Neuronal stem cell (in vitro differentiated cells): ENCODE measurements at regions not wholly inside any gene's neighbourhood (a gene's known extent, or its start where the extent isn't known, plus 50 kb on each side); places are given as distances from the start of the nearest gene placed in this dataset.

Source experiments
- DNase-seq: peaks from one replicate; pipeline ENCODE4 v3.0.0-alpha.2; 2013; ENCODE audit warnings: low spot score
- H2AFZ ChIP-seq: one replicate; pipeline ENCODE4 v1.6.1; 2013; ENCODE audit warnings: mild to moderate bottlenecking, low read length, inconsistent platforms
- H2AK5ac ChIP-seq: 2 replicates; pipeline ENCODE4 v1.6.1; 2013; ENCODE audit warnings: low read depth, mild to moderate bottlenecking, inconsistent platforms, low read length, moderate library complexity, mixed read lengths
- H2BK120ac ChIP-seq: 2 replicates; pipeline ENCODE4 v1.6.1; 2013; ENCODE audit warnings: low read depth, mild to moderate bottlenecking, inconsistent platforms, low read length, moderate library complexity, mixed read lengths
- H2BK12ac ChIP-seq: one replicate; pipeline ENCODE4 v1.6.1; 2013; ENCODE audit warnings: low read length, inconsistent platforms
- H2BK15ac ChIP-seq: 2 replicates; pipeline ENCODE4 v1.6.1; 2013; ENCODE audit warnings: mild to moderate bottlenecking, low read length, inconsistent platforms, mixed read lengths
- H2BK5ac ChIP-seq: one replicate; pipeline ENCODE4 v1.6.1; 2013; ENCODE audit warnings: inconsistent platforms, mild to moderate bottlenecking, low read length, moderate library complexity
- H3K14ac ChIP-seq: one replicate; pipeline ENCODE4 v1.6.1; 2013; ENCODE audit warnings: low read length, inconsistent platforms
- H3K18ac ChIP-seq: 2 replicates; pipeline ENCODE4 v1.6.1; 2013; ENCODE audit warnings: low read length, inconsistent platforms
- H3K23ac ChIP-seq: 2 replicates; pipeline ENCODE4 v1.6.1; 2013; ENCODE audit warnings: low read depth, mild to moderate bottlenecking, mixed read lengths, low read length, inconsistent platforms; ENCODE audit not compliant: poor library complexity
- H3K27ac ChIP-seq: replicated peaks from 3 replicates; pipeline ENCODE4 v1.5.1; 2013; ENCODE audit warnings: low read length, inconsistent platforms
- H3K27me3 ChIP-seq, 3 experiments: 2 replicates each; pipeline ENCODE4 v1.6.1; 2013; ENCODE audit warnings: low read length in 3 of 3, mild to moderate bottlenecking in 2 of 3, inconsistent platforms in 1 of 3, low read depth in 1 of 3, mixed read lengths in 1 of 3, moderate library complexity in 1 of 3; ENCODE audit not compliant: control insufficient read depth in 3 of 3, insufficient read depth in 3 of 3
- H3K36me3 ChIP-seq, 2 donors: replicated peaks in 1 of 2; 2 replicates each; pipeline ENCODE4 v1.6.1; 2013; ENCODE audit warnings: low read length in 2 of 2; ENCODE audit not compliant: control insufficient read depth in 2 of 2, insufficient read depth in 2 of 2
- H3K4ac ChIP-seq: 2 replicates; pipeline ENCODE4 v1.6.1; 2013; ENCODE audit warnings: inconsistent platforms, mild to moderate bottlenecking, low read length, moderate library complexity
- H3K4me1 ChIP-seq, 2 donors: 1 replicate in 1 of 2; 2 replicates in 1 of 2; pipeline ENCODE4 v1.6.1; 2013; ENCODE audit warnings: low read length in 2 of 2, low read depth in 1 of 2; ENCODE audit not compliant: control insufficient read depth in 2 of 2, insufficient read depth in 1 of 2
- H3K4me2 ChIP-seq: one replicate; pipeline ENCODE4 v1.6.1; 2013; ENCODE audit warnings: mild to moderate bottlenecking, low read length, inconsistent platforms; ENCODE audit not compliant: insufficient read depth, poor library complexity, severe bottlenecking
- H3K4me3 ChIP-seq, 2 donors: 2 replicates each; pipeline ENCODE4 v1.5.1; 2013; ENCODE audit warnings: low read length in 2 of 2, mild to moderate bottlenecking in 2 of 2, inconsistent platforms in 1 of 2, moderate library complexity in 1 of 2
- H3K79me1 ChIP-seq: one replicate; pipeline ENCODE4 v1.6.1; 2013; ENCODE audit warnings: low read depth, mild to moderate bottlenecking, inconsistent platforms, low read length, moderate library complexity
- H3K9ac ChIP-seq: one replicate; pipeline ENCODE4 v1.6.1; 2013; ENCODE audit warnings: mild to moderate bottlenecking, low read depth, low read length, inconsistent platforms; ENCODE audit not compliant: poor library complexity
- H3K9me3 ChIP-seq, 2 donors: replicated peaks in 1 of 2; 2 replicates each; pipeline versions ENCODE3 to v1.6.1; 2013; ENCODE audit warnings: low read length in 2 of 2, mild to moderate bottlenecking in 2 of 2, inconsistent platforms in 1 of 2, low read depth in 1 of 2, mixed read lengths in 1 of 2, moderate library complexity in 1 of 2; ENCODE audit not compliant: control insufficient read depth in 2 of 2, insufficient read depth in 1 of 2
- H4K8ac ChIP-seq: one replicate; pipeline ENCODE4 v1.6.1; 2013; ENCODE audit warnings: low read depth, mild to moderate bottlenecking, inconsistent platforms, low read length, moderate library complexity
- H4K91ac ChIP-seq: one replicate; pipeline ENCODE4 v1.6.1; 2013; ENCODE audit warnings: low read length, low read depth, mild to moderate bottlenecking, inconsistent platforms; ENCODE audit not compliant: poor library complexity
- WGBS, 2 donors: extraction: QIAGEN DNeasy Blood & Tissue Kit; methylation state at CpG; one replicate each; pipeline ENCODE4 v1.1.7; 2013; ENCODE audit warnings: missing lambda C conversion rate in 2 of 2, mixed read lengths in 1 of 2; ENCODE audit not compliant: insufficient read length in 2 of 2, insufficient replicate concordance in 1 of 2; ENCODE audit errors: extremely low coverage in 2 of 2; 5-methylcytosine and 5-hydroxymethylcytosine counted together

DNA sequence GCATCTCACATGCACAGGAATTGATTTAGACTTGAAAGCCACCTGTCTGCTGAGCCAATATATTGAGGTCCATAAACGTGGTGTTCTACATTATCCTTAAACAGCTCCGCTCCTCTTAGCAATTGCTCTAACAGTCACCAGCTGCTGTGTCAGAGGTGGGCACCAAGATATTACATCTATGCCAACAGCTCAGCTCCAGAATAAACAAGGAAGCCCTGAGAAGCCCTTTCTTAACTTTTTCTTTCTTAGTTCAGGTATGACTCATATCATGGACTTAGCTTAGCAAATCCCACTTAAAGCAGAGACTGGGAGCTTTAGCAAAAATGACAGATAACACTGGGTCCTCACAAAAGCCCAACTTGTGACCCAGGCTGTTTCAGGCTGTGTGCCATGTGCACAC, 436.6 kb downstream of the IRS1 start:
- Histone ChIP-seq H4K8ac (no peak overlapping the region), H3K14ac (no peak overlapping the region), H3K27ac (no peak overlapping the region), H4K91ac (no peak overlapping the region), H3K4me3 (no peak overlapping the region), H2BK120ac (no peak overlapping the region), H2AFZ (no peak overlapping the region), H3K79me1 (no peaks in the 10 kb centered on the region), H2BK12ac (no peak overlapping the region), H2AK5ac (no peak overlapping the region), H3K23ac (no peak overlapping the region), H3K9me3 (peaks cover 0 to 3% of the 10 kb centered on the region in 2 donors), H3K18ac (no peak overlapping the region), H3K4me2 (no peak overlapping the region), H3K9ac (no peak overlapping the region), H3K4ac (no peak overlapping the region), H2BK5ac (no peak overlapping the region), H3K4me1 (peaks cover 0 to 2% of the 10 kb centered on the region in 2 donors), H3K36me3 (no peaks in the 10 kb centered on the region), H2BK15ac (no peak overlapping the region), H3K27me3 (no peaks in the 10 kb centered on the region)
- no peak for DNase-seq
- WGBS, 2 donors: no CpG with 5 or more reads among the region's 2 CpGs

DNA sequence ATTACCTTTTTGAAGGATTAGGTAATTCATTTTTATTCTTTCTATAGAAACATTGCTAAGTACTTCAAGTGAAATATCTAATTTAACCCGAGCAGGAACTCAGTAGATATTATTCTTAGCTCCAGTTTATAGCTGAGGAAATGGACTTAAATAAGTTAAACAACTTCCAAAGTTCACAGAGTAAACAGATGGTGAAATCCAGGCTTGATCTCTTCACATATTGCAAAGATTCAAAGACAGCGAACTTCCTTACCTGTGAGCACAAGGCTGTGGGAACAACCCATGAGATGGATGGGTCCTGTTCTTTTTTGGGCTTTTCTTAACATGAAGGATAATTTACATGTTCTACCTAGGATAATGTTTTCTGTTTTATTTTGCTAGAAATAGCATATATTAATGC, 439.0 kb downstream of the IRS1 start:
- H3K36me3 ChIP-seq: no peaks in the 10 kb centered on the region
- no peak for DNase-seq
- H3K18ac ChIP-seq: no peak overlapping the region
- H2BK5ac ChIP-seq: no peak overlapping the region
- WGBS, 2 donors: no CpG with 5 or more reads among the region's 2 CpGs
- H3K14ac ChIP-seq: no peak overlapping the region
- no peak overlapping the region for H2BK12ac ChIP-seq
- peaks cover 0 to 2% of the 10 kb centered on the region in 2 donors for H3K4me1 ChIP-seq
- no peak overlapping the region for H2BK120ac ChIP-seq
- H3K27ac ChIP-seq: no peak overlapping the region
- H4K91ac ChIP-seq: no peak overlapping the region
- H3K4me2 ChIP-seq: no peak overlapping the region
- no peak overlapping the region for H3K9ac ChIP-seq
- H3K4ac ChIP-seq: no peak overlapping the region
- no peaks in the 10 kb centered on the region for H3K27me3 ChIP-seq
- H3K4me3 ChIP-seq: no peak overlapping the region
- no peak overlapping the region for H2AFZ ChIP-seq
- H4K8ac ChIP-seq: no peak overlapping the region
- H2BK15ac ChIP-seq: no peak overlapping the region
- H3K79me1 ChIP-seq: no peaks in the 10 kb centered on the region
- no peak overlapping the region for H2AK5ac ChIP-seq
- no peaks in the 10 kb centered on the region for H3K9me3 ChIP-seq
- no peak overlapping the region for H3K23ac ChIP-seq

DNA sequence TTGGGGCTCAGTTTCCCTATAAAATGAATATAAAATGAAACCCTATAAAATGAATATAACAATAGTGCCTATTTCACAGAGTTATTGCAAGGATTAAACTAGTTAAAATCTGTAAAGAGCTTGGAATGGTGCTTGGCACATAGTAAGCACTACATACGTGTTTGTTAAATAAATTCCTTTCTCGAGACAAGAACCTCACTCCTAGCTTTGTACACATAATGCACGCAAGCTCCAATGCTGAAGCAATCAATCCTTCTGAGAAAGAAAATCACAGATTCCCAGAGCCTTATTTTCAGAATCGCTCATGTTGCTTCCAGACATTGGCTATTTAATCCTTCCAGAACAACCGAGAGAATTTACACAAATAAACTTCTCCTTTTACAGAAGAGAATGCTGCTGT, 440.9 kb downstream of the IRS1 start:
- no peak overlapping the region for H3K27ac ChIP-seq
- no peaks in the 10 kb centered on the region for H3K9me3 ChIP-seq
- H2BK5ac ChIP-seq: no peak overlapping the region
- no peak overlapping the region for H2AK5ac ChIP-seq
- no peaks in the 10 kb centered on the region for H3K79me1 ChIP-seq
- H2BK15ac ChIP-seq: no peak overlapping the region
- H3K27me3 ChIP-seq: no peaks in the 10 kb centered on the region
- H3K14ac ChIP-seq: no peak overlapping the region
- H2BK120ac ChIP-seq: no peak overlapping the region
- no peak overlapping the region for H3K4ac ChIP-seq
- no peak overlapping the region for H2AFZ ChIP-seq
- no peak overlapping the region for H4K8ac ChIP-seq
- no peak overlapping the region for H3K23ac ChIP-seq
- WGBS, 2 donors: no CpG with 5 or more reads among the region's 5 CpGs
- H3K9ac ChIP-seq: no peak overlapping the region
- no peak overlapping the region for H2BK12ac ChIP-seq
- H3K4me1 ChIP-seq: peaks cover 0 to 2% of the 10 kb centered on the region in 2 donors
- no peak overlapping the region for H3K4me2 ChIP-seq
- no peak overlapping the region for H4K91ac ChIP-seq
- H3K18ac ChIP-seq: no peak overlapping the region
- no peak overlapping the region for H3K4me3 ChIP-seq
- H3K36me3 ChIP-seq: no peaks in the 10 kb centered on the region
- DNase-seq: no peak

DNA sequence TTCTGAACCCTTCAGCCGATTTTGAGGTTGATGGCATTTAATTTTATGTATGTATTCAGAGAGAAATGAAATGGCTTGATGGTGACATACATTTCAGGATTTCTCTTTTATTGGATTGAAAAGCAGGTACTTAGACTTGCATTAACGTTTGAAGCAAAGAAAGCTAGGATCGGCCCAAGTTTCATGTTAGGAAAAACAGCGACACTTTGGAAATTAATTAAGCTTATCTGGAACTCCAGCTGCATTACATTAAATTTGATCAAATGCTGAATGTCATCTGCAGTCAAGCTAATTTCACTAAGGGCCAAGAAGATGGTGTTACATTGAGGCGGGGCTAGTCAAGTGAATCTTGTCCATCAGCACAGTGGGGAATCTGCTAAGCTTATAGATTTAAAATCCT, 441.8 kb downstream of the IRS1 start:
- no peak overlapping the region for H2AFZ ChIP-seq
- H3K9me3 ChIP-seq: no peaks in the 10 kb centered on the region
- H3K27me3 ChIP-seq: no peaks in the 10 kb centered on the region
- H2BK5ac ChIP-seq: no peak overlapping the region
- no peak overlapping the region for H3K4me3 ChIP-seq
- H2BK15ac ChIP-seq: no peak overlapping the region
- H2BK12ac ChIP-seq: no peak overlapping the region
- H3K14ac ChIP-seq: no peak overlapping the region
- no peak overlapping the region for H3K27ac ChIP-seq
- no peak overlapping the region for H2BK120ac ChIP-seq
- H4K8ac ChIP-seq: no peak overlapping the region
- H3K9ac ChIP-seq: no peak overlapping the region
- no peak overlapping the region for H2AK5ac ChIP-seq
- no peak overlapping the region for H3K4me2 ChIP-seq
- H3K36me3 ChIP-seq: no peaks in the 10 kb centered on the region
- WGBS, 2 donors: no CpG with 5 or more reads among the region's 5 CpGs
- DNase-seq: no peak
- peaks cover 0 to 2% of the 10 kb centered on the region in 2 donors for H3K4me1 ChIP-seq
- H3K79me1 ChIP-seq: no peaks in the 10 kb centered on the region
- no peak overlapping the region for H3K23ac ChIP-seq
- H3K4ac ChIP-seq: no peak overlapping the region
- H3K18ac ChIP-seq: no peak overlapping the region
- no peak overlapping the region for H4K91ac ChIP-seq
